GM10266 (cell line): ENCODE measurements at regions not wholly inside any gene's neighbourhood (a gene's known extent, or its start where the extent isn't known, plus 50 kb on each side); places are given as distances from the start of the nearest gene placed in this dataset.
"Not testable (repeated sequence)": the region's sequence is repeated elsewhere in the genome, so short reads cannot be mapped to it uniquely, and the experiment has no call there.

ENCODE experiments used
- DNase-seq: peaks from one replicate; pipeline ENCODE4 v3.0.0; 2012; ENCODE audit errors: extremely low spot score
- TF ChIP-seq, protein P1 (sequence below): IDR thresholded peaks from 2 replicates; pipeline ENCODE4 v1.5.1; 2012; ENCODE audit warnings: mild to moderate bottlenecking, low read depth; ENCODE audit not compliant: control insufficient read depth, insufficient read depth; ENCODE audit errors: missing control alignments

DNA sequence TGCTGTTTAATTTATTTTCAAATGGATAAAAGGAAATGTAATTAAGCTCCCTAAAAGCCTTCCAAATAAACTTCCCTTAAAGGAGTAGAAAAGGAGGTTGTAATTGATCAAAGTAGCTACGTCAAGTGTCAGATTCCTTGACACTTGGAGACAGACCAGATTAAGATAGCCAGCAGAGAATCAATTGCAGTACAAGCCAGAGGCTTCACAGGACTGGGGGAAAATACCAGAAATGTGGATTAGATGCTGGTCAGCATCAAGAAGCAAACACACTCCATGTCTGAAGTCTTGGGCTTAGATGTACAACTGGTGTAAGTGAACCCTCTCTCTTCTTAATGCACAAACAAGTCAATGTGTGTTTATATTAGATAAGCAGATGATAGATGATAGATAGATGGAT, 184.9 kb upstream of the TAS2R1 start:
- no peak for DNase-seq
- TF ChIP-seq, protein P1, sequence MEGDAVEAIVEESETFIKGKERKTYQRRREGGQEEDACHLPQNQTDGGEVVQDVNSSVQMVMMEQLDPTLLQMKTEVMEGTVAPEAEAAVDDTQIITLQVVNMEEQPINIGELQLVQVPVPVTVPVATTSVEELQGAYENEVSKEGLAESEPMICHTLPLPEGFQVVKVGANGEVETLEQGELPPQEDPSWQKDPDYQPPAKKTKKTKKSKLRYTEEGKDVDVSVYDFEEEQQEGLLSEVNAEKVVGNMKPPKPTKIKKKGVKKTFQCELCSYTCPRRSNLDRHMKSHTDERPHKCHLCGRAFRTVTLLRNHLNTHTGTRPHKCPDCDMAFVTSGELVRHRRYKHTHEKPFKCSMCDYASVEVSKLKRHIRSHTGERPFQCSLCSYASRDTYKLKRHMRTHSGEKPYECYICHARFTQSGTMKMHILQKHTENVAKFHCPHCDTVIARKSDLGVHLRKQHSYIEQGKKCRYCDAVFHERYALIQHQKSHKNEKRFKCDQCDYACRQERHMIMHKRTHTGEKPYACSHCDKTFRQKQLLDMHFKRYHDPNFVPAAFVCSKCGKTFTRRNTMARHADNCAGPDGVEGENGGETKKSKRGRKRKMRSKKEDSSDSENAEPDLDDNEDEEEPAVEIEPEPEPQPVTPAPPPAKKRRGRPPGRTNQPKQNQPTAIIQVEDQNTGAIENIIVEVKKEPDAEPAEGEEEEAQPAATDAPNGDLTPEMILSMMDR: no peak

DNA sequence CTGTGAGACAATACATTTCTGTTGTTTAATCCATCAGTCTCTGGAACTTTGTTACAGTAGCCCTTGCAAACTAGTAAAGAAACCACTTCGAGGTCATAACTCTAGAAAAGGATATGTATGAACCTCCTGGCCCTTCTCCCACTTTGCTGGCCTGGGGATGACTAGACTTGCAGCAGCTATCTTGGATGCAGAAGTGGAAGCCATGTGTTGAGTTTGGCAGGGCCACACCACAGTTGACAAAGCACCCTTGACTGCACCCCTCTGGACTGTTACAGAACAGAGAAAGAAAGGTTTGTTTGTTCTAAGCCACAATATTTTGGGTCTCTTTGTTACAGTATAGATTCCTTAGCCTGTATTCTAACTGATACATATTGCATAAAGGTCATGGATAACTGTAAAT, 183.2 kb upstream of the TAS2R1 start:
- TF ChIP-seq, protein P1: no peak
- DNase-seq: no peak

DNA sequence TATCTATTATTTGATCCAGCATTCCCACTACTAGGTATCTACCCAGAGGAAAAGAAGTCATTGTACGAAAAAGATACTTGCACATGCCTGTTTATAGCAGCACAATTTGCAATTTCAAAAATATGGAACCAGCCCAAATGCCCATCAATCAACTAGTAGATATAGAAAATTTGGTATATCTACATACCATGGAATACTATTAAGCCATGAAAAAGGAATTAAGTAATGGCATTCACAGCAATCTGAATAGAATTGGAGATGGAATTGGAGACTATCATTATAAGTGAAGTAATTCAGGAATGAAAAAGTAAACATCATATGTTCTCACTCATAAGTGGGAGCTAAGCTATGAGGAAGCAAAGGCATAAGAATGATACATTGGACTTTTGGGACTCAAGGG, 177.2 kb upstream of the TAS2R1 start:
- DNase-seq: not testable (repeated sequence)

DNA sequence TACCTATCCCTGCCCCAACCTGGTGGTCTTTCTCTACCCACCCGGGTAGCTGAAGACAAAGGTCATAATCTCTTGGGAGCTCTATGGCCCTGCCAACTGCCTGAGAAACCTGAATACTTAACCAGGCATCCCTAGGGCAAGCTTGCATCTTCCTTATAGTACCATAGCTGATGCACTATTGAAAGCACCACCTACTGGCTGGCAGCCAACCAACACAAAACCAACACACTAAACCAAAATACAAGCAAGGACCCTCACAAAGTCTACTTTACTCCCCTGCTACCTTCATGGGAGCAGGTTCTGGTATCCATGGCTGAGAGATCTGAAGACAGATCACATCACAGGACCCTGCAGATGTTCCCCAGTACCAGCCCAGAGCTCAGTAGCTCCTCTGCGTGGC, 171.8 kb upstream of the TAS2R1 start:
- DNase-seq: no peak
- TF ChIP-seq, protein P1: no peak

DNA sequence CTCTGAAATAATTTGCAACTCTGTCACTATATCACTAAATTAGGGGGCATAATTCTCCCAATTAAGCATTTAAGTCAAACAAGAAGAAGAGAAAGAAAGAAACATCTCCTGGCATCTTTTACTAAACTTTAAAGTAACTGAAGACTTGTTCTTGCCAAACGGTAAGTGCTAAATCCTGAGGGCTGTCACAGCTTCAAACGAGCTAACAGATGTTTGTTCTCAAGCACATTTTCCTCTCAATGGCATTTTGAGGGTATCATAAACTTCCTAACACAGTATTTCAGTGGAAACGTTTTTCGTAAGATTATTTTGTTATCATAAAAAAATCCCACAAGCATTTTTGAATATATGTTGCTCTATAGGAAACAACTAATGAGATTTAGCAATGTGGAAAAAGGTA, 169.5 kb upstream of the TAS2R1 start:
- TF ChIP-seq, protein P1: no peak
- DNase-seq: no peak

DNA sequence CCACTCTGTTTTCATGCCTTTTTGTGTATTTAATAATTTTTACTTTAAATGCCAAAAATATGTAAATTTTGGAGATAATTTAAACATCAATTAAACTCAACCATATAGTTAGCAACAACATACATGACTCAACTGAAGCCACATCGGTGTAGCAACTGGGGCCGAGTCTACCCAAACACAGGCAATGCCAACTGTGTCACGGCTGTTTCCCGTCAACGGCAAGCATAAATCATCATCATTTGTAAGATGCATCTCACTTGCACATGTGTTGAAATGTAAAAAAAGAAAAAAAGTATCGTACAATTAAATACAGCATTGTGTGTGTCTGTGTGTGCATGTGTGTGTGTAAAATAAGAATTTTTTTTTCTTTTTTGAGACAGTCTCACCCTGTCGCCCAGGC, 160.1 kb upstream of the TAS2R1 start:
- no peak for DNase-seq
- TF ChIP-seq, protein P1: no peak

DNA sequence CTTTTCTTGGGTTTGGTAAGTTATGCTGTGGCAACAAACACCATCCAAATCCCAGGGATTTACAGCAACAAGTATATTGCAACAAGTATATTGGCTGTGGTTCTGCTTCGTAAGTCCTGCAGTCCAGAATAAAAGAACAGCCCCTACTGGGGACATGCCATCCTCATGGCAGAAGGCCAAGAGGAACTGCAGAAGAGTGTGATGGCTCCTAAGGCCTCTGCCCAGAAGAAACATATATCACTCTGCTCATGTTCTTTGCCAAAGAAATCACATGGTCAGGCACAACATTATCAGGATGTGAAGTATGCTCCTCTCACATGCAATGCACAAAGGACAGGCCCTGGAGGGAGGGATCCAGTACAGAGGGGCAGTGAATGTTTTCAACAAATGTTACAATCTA, 159.6 kb upstream of the TAS2R1 start:
- no peak for DNase-seq
- TF ChIP-seq, protein P1: no peak

DNA sequence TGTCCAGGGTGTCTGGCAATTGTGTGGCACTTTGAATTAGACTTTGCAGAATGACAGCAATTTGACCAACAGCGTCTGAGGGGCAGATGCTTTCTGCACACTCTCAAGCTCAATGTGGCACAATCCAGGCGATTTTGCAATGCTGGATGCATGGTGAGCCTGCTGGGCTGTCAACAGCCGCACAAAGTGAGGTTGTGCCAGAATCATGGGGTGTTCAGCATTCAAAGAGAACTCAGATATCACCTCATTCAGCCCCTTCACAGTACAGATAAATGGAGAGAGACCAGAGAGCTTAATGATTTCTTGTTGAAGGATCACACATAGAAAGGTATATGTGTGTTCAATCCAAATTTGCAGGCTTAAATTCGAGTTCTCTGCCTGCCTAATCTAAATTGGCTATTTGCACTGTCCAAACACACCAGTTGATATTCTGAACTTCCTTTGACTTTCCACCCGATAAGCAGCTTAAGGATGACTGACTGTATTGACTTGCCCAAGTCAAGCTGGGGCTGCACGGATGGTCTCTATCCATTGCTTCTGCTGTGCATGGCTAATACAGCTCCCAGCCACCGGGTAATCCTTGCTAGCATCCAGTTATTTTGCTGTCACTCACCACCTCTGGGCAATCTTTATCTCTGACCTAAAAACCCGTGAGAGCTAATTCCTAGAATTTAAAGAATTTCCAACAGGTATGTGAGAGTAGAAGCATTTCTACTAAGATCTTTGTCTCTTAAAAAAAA, 157.9 kb upstream of the TAS2R1 start:
- no peak for DNase-seq
- TF ChIP-seq, protein P1: no peak
